GM18861 (cell line): ENCODE measurements at regions not wholly inside any gene's neighbourhood (a gene's known extent, or its start where the extent isn't known, plus 50 kb on each side); places are given as distances from the start of the nearest gene placed in this dataset.

Experiments
- ATAC-seq: cut with Tn5 transposase; IDR thresholded peaks from one replicate; pipeline ENCODE4 v1.9.1; 2021; ENCODE audit not compliant: unreplicated experiment

- ATAC-seq: no peak
Observed at GRCh38 chr2:75772908-75773630, 62.4 kb upstream of the GCFC2 start.

- no peak for ATAC-seq
Observed at GRCh38 chr2:75765798-75766197, 55.1 kb upstream of the GCFC2 start.

- ATAC-seq: no peak
Observed at GRCh38 chr2:75764611-75765010, 53.9 kb upstream of the GCFC2 start.
